Muscle of leg (tissue), 3 donors: ENCODE measurements at regions not wholly inside any gene's neighbourhood (a gene's known extent, or its start where the extent isn't known, plus 50 kb on each side); places are given as distances from the start of the nearest gene placed in this dataset.

ENCODE experiments used
- DNase-seq: peaks from one replicate; pipeline ENCODE4 v3.0.0; 2013
- H3K27ac ChIP-seq: one replicate; pipeline ENCODE4 v1.5.1; 2013; ENCODE audit warnings: mild to moderate bottlenecking, low read length, control low read depth
- H3K27me3 ChIP-seq: one replicate; pipeline ENCODE4 v1.6.1; 2013; ENCODE audit warnings: low read length; ENCODE audit not compliant: control insufficient read depth, insufficient read depth
- H3K36me3 ChIP-seq: one replicate; pipeline ENCODE4 v1.6.1; 2013; ENCODE audit warnings: low read length; ENCODE audit not compliant: control insufficient read depth, insufficient read depth
- H3K4me1 ChIP-seq: one replicate; pipeline ENCODE4 v1.6.1; 2013; ENCODE audit warnings: low read length; ENCODE audit not compliant: control insufficient read depth, insufficient read depth
- H3K4me3 ChIP-seq: one replicate; pipeline ENCODE4 v1.5.1; 2013; ENCODE audit warnings: low read length, control low read depth
- H3K9me3 ChIP-seq: replicated peaks from 2 replicates; pipeline ENCODE4 v1.6.1; 2013; ENCODE audit warnings: low read depth, low read length; ENCODE audit not compliant: control insufficient read depth
- whole genome bisulfite sequencing: methylation state at CpG from one replicate; pipeline ENCODE4 v1.1.5; 2013; ENCODE audit warnings: missing lambda C conversion rate; ENCODE audit not compliant: insufficient coverage; 5-methylcytosine and 5-hydroxymethylcytosine counted together

- Histone ChIP-seq H3K4me1 (peaks cover 4% of the 10 kb centered on the region), H3K36me3 (no peaks in the 10 kb centered on the region), H3K27me3 (peaks cover 6% of the 10 kb centered on the region), H3K9me3 (no peaks in the 10 kb centered on the region), H3K4me3 (no peak overlapping the region), H3K27ac (no peak overlapping the region)
- 80% methylated on average over 5 of the region's 6 CpGs for WGBS
- no peak for DNase-seq
These were observed 97.0 kb upstream of the RAB6C start for GRCh38 chr2:129882476-129882875.

GRCh38 chr2:129883121-129883520, 96.3 kb upstream of the RAB6C start:
- no peak overlapping the region for H3K27ac ChIP-seq
- H3K9me3 ChIP-seq, result no peaks in the 10 kb centered on the region
- no peaks in the 10 kb centered on the region for H3K36me3 ChIP-seq
- WGBS, result 65% methylated on average over 2 of the region's 3 CpGs
- H3K4me1 ChIP-seq, result peaks cover under 1% of the 10 kb centered on the region
- DNase-seq, result no peak
- H3K27me3 ChIP-seq, result peaks cover 6% of the 10 kb centered on the region
- H3K4me3 ChIP-seq, result no peak overlapping the region

GRCh38 chr2:129884221-129884786, 95.2 kb upstream of the RAB6C start:
- H3K9me3 ChIP-seq, result no peaks in the 10 kb centered on the region
- no peaks in the 10 kb centered on the region for H3K36me3 ChIP-seq
- peaks cover 6% of the 10 kb centered on the region for H3K27me3 ChIP-seq
- H3K27ac ChIP-seq, result no peak overlapping the region
- no peak for DNase-seq
- 100% methylated on average over 2 of the region's 4 CpGs for WGBS
- no peak overlapping the region for H3K4me3 ChIP-seq
- H3K4me1 ChIP-seq, result peaks cover 6% of the 10 kb centered on the region

GRCh38 chr2:129885735-129886134, 93.7 kb upstream of the RAB6C start:
- Histone ChIP-seq H3K4me1 (peaks cover 6% of the 10 kb centered on the region), H3K4me3 (no peak overlapping the region)
- 40% methylated on average over 4 of the region's 5 CpGs for WGBS

GRCh38 chr2:129887688-129888266, 91.7 kb upstream of the RAB6C start:
- no peaks in the 10 kb centered on the region for H3K9me3 ChIP-seq
- 90% methylated on average over 1 of the region's 3 CpGs for WGBS
- no peaks in the 10 kb centered on the region for H3K36me3 ChIP-seq
- H3K4me1 ChIP-seq, result peaks cover 6% of the 10 kb centered on the region
- no peak overlapping the region for H3K27ac ChIP-seq
- DNase-seq, result no peak
- H3K27me3 ChIP-seq, result peaks cover 2% of the 10 kb centered on the region
- H3K4me3 ChIP-seq, result no peak overlapping the region

More at GRCh38 chr2:129885735-129886134, 93.7 kb upstream of the RAB6C start:
- Histone ChIP-seq H3K27me3 (peaks cover 6% of the 10 kb centered on the region), H3K36me3 (no peaks in the 10 kb centered on the region), H3K9me3 (no peaks in the 10 kb centered on the region), H3K27ac (no peak overlapping the region)
- DNase-seq, result no peak

GRCh38 chr2:129888461-129888860, 91.0 kb upstream of the RAB6C start:
- H3K4me1 ChIP-seq, result peaks cover 6% of the 10 kb centered on the region
- peaks cover 2% of the 10 kb centered on the region for H3K27me3 ChIP-seq
- no peak for DNase-seq
- no peaks in the 10 kb centered on the region for H3K9me3 ChIP-seq
- no CpG with 5 or more reads among the region's 4 CpGs for WGBS
- H3K4me3 ChIP-seq, result no peak overlapping the region
- no peak overlapping the region for H3K27ac ChIP-seq
- H3K36me3 ChIP-seq, result no peaks in the 10 kb centered on the region

- peaks cover 2% of the 10 kb centered on the region for H3K27me3 ChIP-seq
- H3K27ac ChIP-seq, result no peak overlapping the region
- no peaks in the 10 kb centered on the region for H3K9me3 ChIP-seq
- 17% methylated on average over 1 of the region's 2 CpGs for WGBS
- no peak overlapping the region for H3K4me3 ChIP-seq
- H3K4me1 ChIP-seq, result peaks cover 6% of the 10 kb centered on the region
- no peaks in the 10 kb centered on the region for H3K36me3 ChIP-seq
- DNase-seq, result peak; percentile 51
These were observed 90.6 kb upstream of the RAB6C start for GRCh38 chr2:129888896-129889295.

GRCh38 chr2:129891341-129892320, 87.8 kb upstream of the RAB6C start:
- H3K27ac ChIP-seq, result no peak overlapping the region
- no peak for DNase-seq
- no peak overlapping the region for H3K4me3 ChIP-seq
- H3K27me3 ChIP-seq, result no peaks in the 10 kb centered on the region
- H3K9me3 ChIP-seq, result no peaks in the 10 kb centered on the region
- 61% methylated on average over 12 of the region's 14 CpGs for WGBS
- no peaks in the 10 kb centered on the region for H3K36me3 ChIP-seq
- peaks cover 6% of the 10 kb centered on the region for H3K4me1 ChIP-seq

GRCh38 chr2:129892360-129892759, 87.1 kb upstream of the RAB6C start:
- no peak for DNase-seq
- Histone ChIP-seq H3K27me3 (no peaks in the 10 kb centered on the region), H3K36me3 (no peaks in the 10 kb centered on the region), H3K4me1 (peaks cover 6% of the 10 kb centered on the region), H3K4me3 (no peak overlapping the region), H3K27ac (no peak overlapping the region), H3K9me3 (no peaks in the 10 kb centered on the region)
- 77% methylated on average over 9 of the region's 9 CpGs for WGBS

- Histone ChIP-seq H3K27ac (no peak overlapping the region), H3K4me1 (peaks cover 6% of the 10 kb centered on the region), H3K36me3 (no peaks in the 10 kb centered on the region), H3K4me3 (no peak overlapping the region), H3K9me3 (no peaks in the 10 kb centered on the region), H3K27me3 (no peaks in the 10 kb centered on the region)
- 98% methylated on average over 4 of the region's 6 CpGs for WGBS
- DNase-seq, result no peak
These were observed 86.7 kb upstream of the RAB6C start for GRCh38 chr2:129892773-129893172.
